ENCODE measurements at regions not wholly inside any gene's neighbourhood (a gene's known extent, or its start where the extent isn't known, plus 50 kb on each side); places are given as distances from the start of the nearest gene placed in this dataset.
A peak's percentile ranks its signal among the peaks of the same experiment; 100 is the strongest.

DNA sequence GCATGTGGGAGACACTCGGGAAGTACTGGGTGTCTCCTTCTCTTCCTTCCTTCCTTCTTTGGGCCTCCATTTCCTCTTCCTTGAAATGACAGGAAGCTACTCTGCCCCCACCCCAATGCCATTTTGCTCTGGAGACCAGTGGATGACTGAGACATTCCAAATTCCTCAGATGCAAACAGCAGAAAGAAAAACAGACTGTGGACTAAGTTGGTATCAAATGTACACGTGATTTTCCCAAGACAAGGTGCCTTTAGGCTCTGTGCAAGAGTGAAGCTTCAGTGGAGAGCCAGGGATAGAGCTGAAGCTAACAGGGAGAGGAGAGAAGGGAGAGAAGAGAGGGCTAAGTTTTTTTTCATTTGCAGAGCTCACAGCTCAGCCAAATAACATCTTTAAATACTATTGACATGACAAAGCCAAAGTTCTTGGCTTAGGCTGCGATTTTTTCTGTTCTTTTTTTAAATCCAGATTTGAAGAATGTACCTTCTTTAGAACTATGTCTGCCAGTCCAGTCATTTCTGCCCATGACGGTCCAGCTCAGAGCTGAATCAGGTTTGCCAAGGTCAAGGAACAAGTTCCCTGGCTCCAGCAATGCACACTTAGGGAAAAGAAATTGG lies 84.5 kb upstream of the LCLAT1 start:
- DNase-seq (ENCODE audit: low spot score) = no peak
- intact Hi-C loops (cut with DNase I) = loop anchor here (5.0 to 10.0 kb wide), 3 partner anchors 50 to 342 kb away; no protein-coding TSS in a partner anchor

DNA sequence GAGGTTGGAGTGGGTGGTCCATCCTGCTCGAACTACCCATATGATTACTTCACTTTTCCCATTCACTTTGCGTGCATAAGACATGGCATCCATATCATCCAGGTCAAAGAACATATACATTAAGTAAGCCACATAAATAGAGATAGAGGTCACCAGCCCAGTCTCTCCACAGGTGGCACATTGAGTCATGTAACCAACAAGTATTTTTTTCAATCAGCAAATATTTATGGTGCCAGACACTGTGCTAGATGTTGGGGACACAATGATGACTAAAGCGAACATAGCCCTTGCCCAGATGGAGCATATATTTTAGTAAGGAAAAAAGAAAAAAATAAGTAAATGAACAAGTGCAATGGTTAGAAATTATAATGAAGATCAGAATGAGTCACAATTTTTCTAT lies 83.6 kb upstream of the LCLAT1 start:
- intact Hi-C loops (cut with DNase I) = loop anchor here (5.0 to 10.0 kb wide), 3 partner anchors 49 to 341 kb away; no protein-coding TSS in a partner anchor
- no peak for DNase-seq (ENCODE audit: low spot score)

DNA sequence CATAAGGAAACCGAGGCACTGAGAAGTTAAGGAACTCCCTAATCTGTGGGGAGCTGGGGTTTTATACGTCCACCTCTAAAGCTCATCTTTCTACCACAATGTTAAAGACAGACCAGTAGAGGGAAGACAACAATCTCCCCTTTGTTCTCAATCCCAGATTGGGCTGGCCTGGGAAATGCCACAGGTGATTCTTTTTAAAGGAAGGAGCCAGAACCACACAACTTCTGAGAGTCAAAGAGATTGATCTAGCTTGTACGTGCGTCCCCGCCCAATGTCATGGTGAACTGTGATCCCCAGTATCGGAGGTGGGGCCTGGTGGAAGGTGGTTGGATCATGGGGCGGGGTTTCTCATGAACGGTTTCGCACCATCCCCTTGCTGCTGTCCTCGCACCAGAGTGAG lies 81.8 kb upstream of the LCLAT1 start:
- no peak for DNase-seq (ENCODE audit: low spot score)
- intact Hi-C loops (cut with DNase I) = loop anchor here (5.0 to 10.0 kb wide), 3 partner anchors 100 to 340 kb away; no protein-coding TSS in a partner anchor

DNA sequence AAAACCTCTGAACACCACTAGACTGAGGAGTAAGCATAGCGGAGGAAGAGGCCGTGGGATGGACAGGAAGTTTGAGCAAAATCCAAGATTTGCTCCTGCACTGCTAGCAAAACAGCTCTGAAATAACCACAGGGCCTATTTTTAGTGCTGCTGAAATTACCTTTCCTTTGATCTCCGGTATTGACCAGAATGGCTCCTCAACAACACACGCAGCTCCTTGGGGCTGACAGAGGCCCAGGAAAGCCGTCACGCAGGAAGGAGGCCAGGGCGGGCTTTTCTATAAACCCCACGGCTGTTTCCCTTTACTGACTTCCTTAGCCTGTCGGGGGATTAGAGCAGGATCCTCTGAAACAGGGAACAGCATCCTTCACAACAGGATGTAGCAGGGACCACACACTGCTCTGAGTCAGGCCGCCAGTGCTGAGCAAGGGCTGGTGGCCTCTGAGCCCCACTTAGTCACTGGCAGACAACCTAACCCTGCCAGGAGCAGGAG lies 80.8 kb upstream of the LCLAT1 start:
- DNase-seq (ENCODE audit: low spot score) = no peak
- intact Hi-C loops (cut with DNase I) = loop anchor here (5.0 to 10.0 kb wide), 3 partner anchors 101 to 339 kb away; no protein-coding TSS in a partner anchor

DNA sequence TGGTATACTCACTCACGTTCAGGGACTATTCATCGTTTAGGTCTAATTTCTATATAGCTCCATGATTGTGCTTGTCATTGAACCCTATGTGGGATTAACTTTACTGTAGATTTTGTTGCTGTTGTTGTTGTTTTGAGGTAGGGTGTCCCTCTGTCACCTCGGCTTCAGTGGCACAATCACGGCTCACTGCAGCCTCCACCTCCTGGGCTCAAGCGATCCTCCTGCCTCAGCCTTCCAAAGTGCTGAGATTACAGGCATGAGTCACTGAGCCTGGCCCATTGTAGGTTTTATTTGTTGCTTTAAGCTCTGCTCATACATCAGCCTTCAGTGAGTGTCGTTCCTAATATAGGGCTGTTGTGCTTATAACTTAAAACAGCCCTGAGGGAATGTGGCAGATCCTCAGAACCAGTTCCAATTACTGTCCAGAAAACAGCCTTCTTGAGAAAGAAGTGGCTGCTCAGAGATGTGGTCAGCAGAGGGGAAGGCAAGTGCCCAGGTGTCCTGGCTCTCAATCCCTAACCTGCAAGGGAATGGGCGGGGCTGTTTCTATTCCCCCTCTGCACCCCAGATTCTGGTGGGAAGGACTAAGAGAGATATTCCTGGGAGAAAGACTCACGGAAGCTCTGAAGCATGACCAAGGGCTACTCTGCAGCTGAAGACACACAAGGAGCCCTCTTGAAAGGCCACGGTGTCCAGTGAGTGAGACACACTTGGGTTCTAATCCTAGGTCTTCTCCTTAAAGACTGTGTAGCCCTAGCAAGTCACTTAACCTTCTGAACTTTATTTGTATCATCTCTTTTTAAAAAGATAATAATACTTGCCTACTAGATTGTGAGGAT lies 79.6 kb upstream of the LCLAT1 start:
- no peak for DNase-seq (ENCODE audit: low spot score)
- intact Hi-C loops (cut with DNase I) = loop anchor here (5.0 to 10.0 kb wide), 3 partner anchors 103 to 337 kb away; no protein-coding TSS in a partner anchor

DNA sequence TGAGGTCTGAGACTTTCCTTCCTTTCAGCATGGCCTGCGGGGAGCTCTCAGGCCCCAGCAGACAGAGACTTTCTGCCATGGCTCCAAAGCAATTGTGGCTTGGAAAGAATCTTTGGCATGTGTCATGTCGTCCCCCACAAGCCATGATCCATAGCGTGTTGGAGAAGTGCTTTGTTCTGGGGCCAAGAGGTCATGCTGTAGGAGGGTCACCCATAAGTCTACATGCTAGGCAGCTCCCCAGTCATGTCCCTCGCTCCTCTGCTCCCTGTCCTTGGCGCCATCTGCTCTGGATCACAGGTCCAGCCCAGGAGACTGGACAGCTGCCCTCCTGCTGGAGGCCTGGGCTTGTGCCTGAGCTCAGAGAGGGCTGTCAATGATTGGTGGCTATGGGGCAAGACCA lies 78.8 kb upstream of the LCLAT1 start:
- no peak for DNase-seq (ENCODE audit: low spot score)
- intact Hi-C loops (cut with DNase I) = loop anchor here (5.0 to 10.0 kb wide), 3 partner anchors 103 to 337 kb away; no protein-coding TSS in a partner anchor

DNA sequence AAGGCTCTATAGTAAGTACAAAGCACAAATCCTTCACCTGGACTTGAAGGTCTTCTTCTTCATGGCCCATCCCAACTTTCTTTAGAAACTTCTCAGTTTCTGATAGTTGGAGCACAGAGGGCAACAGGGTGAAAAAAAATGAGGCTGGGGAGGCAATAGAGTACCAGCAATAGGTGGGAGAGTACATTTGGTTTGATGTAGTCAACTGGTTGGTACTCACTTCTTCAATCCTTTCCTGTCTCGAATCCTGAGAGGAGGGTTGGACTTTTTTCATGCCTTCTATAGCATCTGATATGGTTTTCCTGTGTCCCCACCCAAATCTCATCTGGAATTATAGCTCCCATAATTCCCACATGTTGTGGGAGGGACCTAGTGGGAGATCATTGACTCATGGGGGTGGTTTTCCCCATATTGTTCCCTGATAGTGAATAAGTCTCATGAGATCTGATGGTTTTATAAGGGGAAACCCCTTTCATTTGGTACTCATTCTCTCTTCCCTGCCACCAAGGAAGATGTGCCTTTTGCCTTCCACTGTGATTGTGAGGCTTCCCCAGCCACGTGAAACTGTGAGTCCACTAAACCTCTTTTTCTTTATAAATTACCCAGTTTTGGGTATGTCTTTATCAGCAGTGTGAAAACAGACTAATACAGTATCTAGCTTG lies 75.9 kb upstream of the LCLAT1 start:
- intact Hi-C loops (cut with DNase I) = no loop called here
- no peak for DNase-seq (ENCODE audit: low spot score)

DNA sequence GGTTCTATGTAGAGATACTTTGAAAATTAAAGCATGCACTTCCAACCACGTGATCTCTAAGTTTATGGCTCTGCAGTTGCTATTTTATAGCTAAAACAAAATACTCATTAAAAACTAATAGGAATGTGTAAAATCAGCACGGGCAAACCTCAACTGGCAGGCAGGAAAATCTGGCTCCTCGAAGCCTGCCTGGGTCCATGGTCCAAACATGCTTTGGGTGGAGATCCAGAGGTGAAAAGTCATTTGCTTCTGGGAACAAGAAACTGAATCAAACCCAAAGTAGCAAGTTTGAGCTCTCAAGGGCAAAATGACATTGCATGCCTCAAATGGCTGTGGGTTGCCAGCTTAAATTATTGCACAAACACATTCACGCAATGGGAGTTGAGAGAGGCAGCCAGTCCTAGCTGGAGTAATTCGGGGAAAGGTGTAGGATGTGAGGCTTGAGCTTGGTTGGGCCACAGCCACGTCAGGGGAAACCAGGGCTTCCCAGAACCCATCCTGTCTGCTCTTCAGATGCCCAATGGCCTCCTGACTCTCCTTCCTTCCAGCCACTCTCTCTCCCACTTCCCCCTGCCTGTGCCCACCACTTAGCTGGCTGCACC lies 75.2 kb upstream of the LCLAT1 start:
- DNase-seq (ENCODE audit: low spot score) = peak; percentile 11
- intact Hi-C loops (cut with DNase I) = no loop called here

DNA sequence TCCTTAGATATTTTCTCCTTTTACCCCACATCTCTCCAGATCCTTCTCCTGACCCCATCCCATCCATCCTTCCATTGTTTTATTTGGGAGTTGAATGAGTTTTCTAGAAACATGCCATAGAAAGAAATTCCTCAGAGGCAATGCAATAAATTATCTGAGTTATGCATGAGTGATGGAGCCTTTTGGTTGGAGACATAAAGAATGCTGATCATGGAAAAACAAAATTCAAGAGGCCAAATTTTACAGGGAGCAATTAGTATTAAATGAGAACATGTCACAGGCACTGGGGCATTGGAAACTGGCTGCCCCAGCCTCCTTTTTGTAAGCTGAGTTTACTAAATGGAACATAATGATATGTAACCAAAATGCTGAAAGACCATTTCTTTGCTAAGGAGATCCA lies 74.2 kb upstream of the LCLAT1 start:
- DNase-seq (ENCODE audit: low spot score) = no peak
- intact Hi-C loops (cut with DNase I) = no loop called here

DNA sequence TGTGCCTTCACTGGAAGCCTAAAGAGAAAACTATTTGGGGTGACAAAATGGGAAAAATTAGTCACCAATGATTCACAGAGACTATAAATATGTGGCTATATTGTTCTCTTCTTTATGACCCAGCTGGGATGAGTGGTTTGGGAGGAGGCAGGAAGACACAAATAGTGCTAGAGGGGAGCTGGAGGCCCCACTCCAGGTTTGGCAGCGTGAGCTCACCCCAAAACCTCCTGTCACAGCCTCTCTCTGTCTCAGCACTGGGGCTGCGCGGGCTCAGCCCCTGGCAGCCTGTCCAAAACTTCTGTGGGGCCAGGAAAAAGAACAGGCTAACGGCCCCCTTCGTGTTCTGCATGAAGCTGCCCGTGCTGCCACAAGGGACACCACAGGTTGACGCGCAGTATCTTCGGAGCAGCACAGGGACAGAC lies 73.2 kb upstream of the LCLAT1 start:
- intact Hi-C loops (cut with DNase I) = no loop called here
- no peak for DNase-seq (ENCODE audit: low spot score)

DNA sequence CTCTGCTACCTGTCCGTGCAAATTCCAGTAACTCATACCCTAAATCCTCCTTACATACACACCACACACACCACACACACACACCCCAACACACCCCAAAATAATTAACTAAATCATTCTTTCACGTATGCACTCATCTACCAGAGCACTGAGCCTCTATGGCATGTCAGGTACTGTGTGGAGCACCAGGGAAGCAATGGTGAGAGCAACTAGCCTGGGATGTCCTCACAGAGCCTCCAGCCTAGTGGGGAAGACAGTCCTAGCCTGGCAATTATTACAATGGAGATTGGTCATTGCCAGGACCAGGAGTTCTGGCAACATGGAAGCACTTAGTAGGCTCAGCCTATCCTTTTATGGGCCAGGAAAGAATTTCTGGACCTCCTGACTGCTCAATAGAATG lies 72.7 kb upstream of the LCLAT1 start:
- intact Hi-C loops (cut with DNase I) = no loop called here
- no peak for DNase-seq (ENCODE audit: low spot score)

DNA sequence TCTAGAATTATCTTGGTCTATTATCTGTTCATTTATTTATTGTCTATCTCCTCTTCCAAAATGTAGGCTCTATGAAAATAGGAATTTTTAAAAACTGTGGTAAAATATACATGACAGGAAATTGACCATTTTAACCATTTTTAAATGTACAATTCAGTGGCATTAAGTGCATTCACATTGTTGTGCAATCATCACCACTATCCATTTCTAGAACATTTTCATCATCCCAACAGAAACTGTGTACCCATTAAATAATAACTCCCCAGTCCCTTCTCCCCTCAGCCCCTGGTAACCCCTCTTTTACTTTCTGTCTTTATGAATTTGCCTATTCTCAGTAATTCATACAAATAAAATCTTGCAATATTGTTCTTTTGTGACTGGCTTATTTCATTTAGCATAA lies 71.1 kb upstream of the LCLAT1 start:
- no peak for DNase-seq (ENCODE audit: low spot score)
- intact Hi-C loops (cut with DNase I) = no loop called here

DNA sequence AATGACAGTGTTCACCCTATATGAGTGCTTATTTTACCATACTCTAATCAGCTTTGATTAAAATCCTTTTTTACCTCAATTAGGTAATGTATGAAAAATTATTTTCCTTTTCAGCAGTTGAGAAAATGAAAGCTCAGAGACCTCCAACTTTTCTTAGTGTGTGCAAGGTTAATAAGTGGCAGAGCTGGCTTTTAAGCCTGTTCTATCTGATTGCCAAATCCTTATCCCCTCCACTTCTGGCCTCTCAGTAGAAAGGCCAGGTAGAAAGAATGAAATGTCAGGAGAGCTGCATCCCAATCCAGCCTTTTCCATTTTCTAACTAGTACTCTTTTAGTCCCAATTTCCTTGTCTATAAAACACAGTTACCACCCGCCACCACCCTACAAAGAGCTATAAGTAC lies 67.6 kb upstream of the LCLAT1 start:
- DNase-seq (ENCODE audit: low spot score) = no peak
- intact Hi-C loops (cut with DNase I) = no loop called here

DNA sequence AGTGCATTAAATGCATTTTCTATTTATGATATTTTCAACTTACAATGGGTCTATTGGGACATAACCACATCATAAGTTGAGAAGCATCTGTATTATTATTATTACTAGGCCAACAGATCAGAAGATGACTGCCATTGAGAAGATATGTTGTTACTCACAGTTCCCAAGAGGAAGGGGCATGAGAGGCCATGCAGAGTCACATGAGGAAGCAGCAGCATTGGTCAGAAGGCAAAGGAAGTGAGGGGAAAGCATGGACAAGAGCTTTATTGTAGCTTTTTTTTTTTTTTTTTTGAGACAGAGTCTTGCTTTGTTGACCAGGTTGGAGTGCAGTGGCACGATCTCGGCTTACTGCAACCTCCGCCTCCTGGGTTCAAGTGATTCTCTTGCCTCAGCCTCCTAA lies 66.2 kb upstream of the LCLAT1 start:
- intact Hi-C loops (cut with DNase I) = no loop called here
- DNase-seq (ENCODE audit: low spot score) = no peak

DNA sequence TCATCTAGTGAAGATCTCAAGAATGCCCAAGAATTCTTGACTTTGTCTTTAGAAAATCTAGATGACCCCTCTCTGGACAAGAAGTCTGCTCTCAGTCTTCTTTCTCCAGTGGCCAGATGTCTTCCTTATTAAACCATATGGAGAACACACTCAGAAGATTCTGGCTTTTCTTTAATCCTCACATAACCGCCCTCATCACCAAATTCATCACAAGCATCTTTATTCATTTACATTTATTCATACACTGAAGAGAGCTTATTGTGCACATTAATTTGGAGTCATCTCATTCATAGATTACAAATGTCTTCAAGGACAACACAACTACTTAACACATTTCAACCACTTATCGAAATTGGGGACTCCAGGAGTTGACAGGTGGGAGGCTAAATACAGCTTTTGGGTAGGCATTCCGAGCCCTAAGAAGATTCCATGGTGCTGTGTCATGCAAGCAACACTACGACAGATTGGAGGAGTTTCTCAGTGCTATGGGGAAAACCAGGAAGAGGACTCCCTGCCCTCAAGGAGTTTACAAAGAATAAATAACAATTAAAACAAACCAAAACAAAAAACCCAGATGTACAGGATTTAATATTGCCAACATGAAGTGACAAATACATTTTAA lies 64.8 kb upstream of the LCLAT1 start:
- intact Hi-C loops (cut with DNase I) = no loop called here
- no peak for DNase-seq (ENCODE audit: low spot score)

DNA sequence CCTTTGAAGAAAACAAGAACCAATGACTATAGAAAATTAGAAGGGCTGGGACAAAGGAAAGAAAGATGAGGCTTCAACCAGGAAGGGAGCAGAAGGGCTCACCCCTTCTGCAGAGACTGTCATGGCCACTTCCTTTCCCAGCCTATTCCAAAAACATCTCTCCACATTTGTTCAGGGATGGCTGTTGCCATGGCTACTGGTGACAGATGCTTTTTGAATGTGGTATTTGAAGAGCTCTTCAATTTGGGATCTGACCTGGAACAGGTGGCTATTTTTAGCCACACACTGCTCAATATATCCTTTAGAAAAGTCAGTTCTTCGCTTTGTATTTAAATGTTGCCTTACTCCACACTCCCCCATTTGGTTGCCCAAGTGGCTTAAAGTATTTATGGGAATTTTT lies 64.1 kb upstream of the LCLAT1 start:
- intact Hi-C loops (cut with DNase I) = no loop called here
- DNase-seq (ENCODE audit: low spot score) = no peak

DNA sequence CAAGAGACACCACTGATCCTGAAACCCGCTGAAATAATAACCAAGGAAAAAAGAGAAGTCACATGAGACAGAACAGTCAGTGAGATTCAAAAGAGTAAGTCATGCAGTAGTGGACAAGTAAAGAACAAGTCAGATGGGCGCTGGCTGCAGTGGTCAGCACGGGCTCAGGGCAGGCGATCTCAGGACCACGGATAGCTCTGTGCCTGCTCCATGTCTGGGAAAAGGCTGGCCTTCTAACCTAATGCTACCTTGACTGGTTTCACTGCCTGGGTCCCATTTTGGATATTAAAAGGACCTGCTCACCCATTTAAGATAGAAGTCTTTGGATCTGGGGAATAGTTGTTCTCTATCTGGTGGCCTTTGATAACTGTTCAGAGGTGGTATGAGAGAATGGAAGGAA lies 61.7 kb upstream of the LCLAT1 start:
- DNase-seq (ENCODE audit: low spot score) = no peak
- intact Hi-C loops (cut with DNase I) = no loop called here

DNA sequence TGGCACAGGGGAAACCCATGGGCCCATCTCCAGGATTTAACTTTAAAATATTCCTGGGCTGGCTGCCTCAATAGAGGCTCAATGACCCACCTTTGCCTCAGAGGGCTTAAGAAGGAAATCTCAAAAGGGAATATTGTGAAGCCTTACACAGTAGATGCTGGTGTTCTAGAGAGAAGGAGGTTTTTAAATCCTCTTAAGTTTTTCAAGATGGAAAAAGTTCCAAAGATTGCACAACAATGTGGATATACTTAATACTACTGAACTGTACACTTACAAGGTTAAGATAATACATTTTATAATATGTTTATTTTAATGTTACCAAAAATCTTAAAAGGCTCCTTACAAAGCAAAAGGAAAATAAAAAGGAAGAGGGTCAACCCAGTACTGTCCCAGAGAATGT lies 54.9 kb upstream of the LCLAT1 start:
- no peak for DNase-seq (ENCODE audit: low spot score)

DNA sequence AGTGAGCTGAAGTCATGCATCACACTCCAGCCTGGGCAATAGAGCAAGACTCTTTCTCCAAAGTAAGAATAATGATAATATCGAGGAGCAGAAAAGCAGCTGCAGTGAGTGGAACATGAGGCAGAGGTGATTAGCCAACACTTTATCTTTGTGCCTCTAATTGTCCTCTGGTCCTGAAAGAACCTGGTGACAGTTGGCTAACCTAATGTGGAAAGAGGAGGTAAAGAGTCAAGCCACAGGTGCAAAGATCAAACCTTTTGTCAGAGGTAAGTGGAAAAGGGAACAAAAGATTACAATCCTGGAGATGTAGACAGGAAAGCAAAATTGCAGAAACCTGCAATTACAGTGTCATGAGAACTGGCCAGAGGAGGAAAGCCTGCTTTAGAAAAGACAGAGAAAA lies 53.5 kb upstream of the LCLAT1 start:
- intact Hi-C loops (cut with DNase I) = no loop called here
- DNase-seq (ENCODE audit: low spot score) = no peak

More for the DNA sequence above, 54.9 kb upstream of the LCLAT1 start:
- intact Hi-C loops (cut with DNase I) = no loop called here
